Aorta (tissue), 5 donors: ENCODE measurements at regions not wholly inside any gene's neighbourhood (a gene's known extent, or its start where the extent isn't known, plus 50 kb on each side); places are given as distances from the start of the nearest gene placed in this dataset.
A peak's percentile ranks its signal among the peaks of the same experiment; 100 is the strongest.

Experiments used
- ATAC-seq: fragments of 200-7000 bp; cut with Tn5 transposase; one replicate; pipeline ENCODE4 v1.9.1; 2022; ENCODE audit warnings: moderate library complexity; ENCODE audit not compliant: low FRiP score
- DNase-seq, 2 donors: peaks; one replicate each; pipeline ENCODE4 v3.0.0-alpha.2; 2020
- H3K27ac ChIP-seq, 2 donors: one replicate each; pipeline ENCODE4 v1.5.1; 2013; ENCODE audit warnings: low read length in 2 of 2, mild to moderate bottlenecking in 2 of 2, moderate library complexity in 2 of 2, control low read depth in 1 of 2, inconsistent platforms in 1 of 2, low read depth in 1 of 2
- H3K27me3 ChIP-seq, 2 donors: one replicate each; pipeline ENCODE4 v1.6.1; 2013; ENCODE audit warnings: control low read depth in 1 of 2, low read length in 1 of 2, mild to moderate bottlenecking in 1 of 2, moderate library complexity in 1 of 2; ENCODE audit not compliant: insufficient read depth in 2 of 2, control insufficient read depth in 1 of 2
- H3K36me3 ChIP-seq, 2 donors: one replicate each; pipeline ENCODE4 v1.6.1; 2013; ENCODE audit warnings: control low read depth in 1 of 2, low read length in 1 of 2, mild to moderate bottlenecking in 1 of 2; ENCODE audit not compliant: insufficient read depth in 2 of 2, control insufficient read depth in 1 of 2
- H3K4me1 ChIP-seq, 2 donors: one replicate each; pipeline ENCODE4 v1.6.1; 2013; ENCODE audit warnings: low read length in 2 of 2, control low read depth in 1 of 2, mild to moderate bottlenecking in 1 of 2, moderate library complexity in 1 of 2; ENCODE audit not compliant: insufficient read depth in 2 of 2, control insufficient read depth in 1 of 2
- H3K4me3 ChIP-seq, 2 donors: one replicate each; pipeline ENCODE4 v1.5.1; 2013; ENCODE audit warnings: low read length in 2 of 2, control low read depth in 1 of 2, mild to moderate bottlenecking in 1 of 2
- H3K9me3 ChIP-seq: one replicate; pipeline ENCODE4 v1.6.1; 2013; ENCODE audit warnings: mild to moderate bottlenecking, low read length; ENCODE audit not compliant: control insufficient read depth
- WGBS, 2 donors: extraction: QIAGEN DNeasy Blood & Tissue Kit; methylation state at CpG; one replicate each; pipeline ENCODE4 v1.1.7; 2013; 5-methylcytosine and 5-hydroxymethylcytosine counted together
- intact Hi-C, 2 donors: fragments of 100-400 bp; cut with DNase I; formaldehyde crosslinking; loops; one replicate each; pipeline versions ENCODE4 v1.14.2 to v1.15.0; 2022
- donor health status: healthy with polysubstance abuse.
- donor health status: Bipolar disorder and iron deficiency.
- donor health status: DM: no; HTN: no; CAD: no.
- donor health status: DM: no; HTN: no; CAD: no.
- donor health status: DM: yes; HTN: yes; CAD: no.

DNA sequence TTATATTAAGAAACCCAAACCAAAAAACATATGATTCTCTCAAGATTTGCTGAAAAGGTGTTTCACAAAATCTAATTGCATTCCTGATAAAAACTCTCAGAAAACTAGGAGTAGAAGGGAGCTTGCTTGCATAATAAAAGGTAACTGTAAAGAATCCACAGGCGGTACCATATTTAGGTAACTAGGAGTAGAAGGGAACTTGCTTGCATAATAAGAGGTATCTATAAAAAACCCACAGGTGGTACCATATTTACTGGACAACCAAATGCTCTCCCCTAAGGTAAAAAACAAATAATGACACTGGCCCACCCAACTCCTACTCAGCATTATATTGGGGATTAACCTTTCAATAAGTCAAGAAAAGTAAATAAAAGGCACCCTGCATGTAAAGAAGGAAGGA lies 57.5 kb upstream of the FCN1 start:
- Histone ChIP-seq H3K4me3 (no peak overlapping the region), H3K27me3 (no peaks in the 10 kb centered on the region), H3K36me3 (no peaks in the 10 kb centered on the region), H3K4me1 (no peaks in the 10 kb centered on the region), H3K27ac (no peak overlapping the region), H3K9me3 (no peaks in the 10 kb centered on the region)
- 43 to 49% methylated on average over 1 of the region's 1 CpG for WGBS, 2 donors
- intact Hi-C loops, result no loop called here
- no peak for ATAC-seq
- DNase-seq, result no peak

DNA sequence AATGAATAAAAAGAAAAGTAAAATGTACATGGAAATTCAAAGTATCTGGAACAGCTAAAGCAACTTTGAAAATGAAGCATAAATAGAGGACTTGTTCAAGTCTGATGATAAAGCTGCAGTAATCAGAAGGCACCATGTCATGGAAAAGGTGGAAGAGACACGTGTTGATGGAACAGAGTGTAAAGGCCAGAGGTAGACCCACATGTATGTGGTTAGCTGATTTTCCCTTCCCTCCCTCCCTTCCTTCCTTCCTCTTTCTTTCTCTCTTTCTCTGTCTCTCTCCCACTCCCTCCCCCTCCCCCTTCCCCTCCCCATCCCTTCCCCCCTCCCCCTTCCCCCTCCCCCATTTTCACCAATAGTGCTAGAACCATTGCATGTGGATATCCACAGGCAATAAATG lies 58.7 kb upstream of the FCN1 start:
- H3K4me3 ChIP-seq, result no peak overlapping the region
- ATAC-seq (no peak), DNase-seq (no peak)
- H3K36me3 ChIP-seq, result no peaks in the 10 kb centered on the region
- intact Hi-C loops, result no loop called here
- H3K4me1 ChIP-seq, result no peaks in the 10 kb centered on the region
- H3K27ac ChIP-seq, result no peak overlapping the region
- WGBS, 2 donors, result 28 to 61% methylated on average over 1 of the region's 1 CpG
- H3K9me3 ChIP-seq, result no peaks in the 10 kb centered on the region
- no peaks in the 10 kb centered on the region for H3K27me3 ChIP-seq

DNA sequence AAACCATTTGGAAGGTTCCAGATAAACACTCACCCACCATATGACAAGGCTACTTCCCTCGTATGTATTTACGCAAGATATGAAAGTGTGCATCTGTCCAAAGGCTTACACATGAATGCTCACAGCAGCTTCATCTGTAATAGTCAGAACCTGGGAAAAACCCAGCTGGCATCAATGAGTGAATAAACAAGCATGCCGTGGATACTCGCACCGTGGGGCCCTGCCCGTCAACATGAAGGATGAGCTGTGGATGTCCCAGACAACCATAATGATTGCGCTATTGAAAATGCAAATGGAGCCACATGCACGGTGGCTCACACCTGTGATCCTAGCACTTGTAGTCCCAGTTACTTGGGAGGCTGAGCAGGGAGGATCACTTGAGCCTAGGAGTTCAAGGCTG lies 60.6 kb upstream of the FCN1 start:
- intact Hi-C loops, result no loop called here
- H3K36me3 ChIP-seq, result no peaks in the 10 kb centered on the region
- no peaks in the 10 kb centered on the region for H3K9me3 ChIP-seq
- H3K27me3 ChIP-seq, result no peaks in the 10 kb centered on the region
- no peak overlapping the region for H3K4me3 ChIP-seq
- H3K27ac ChIP-seq, result no peak overlapping the region
- no peaks in the 10 kb centered on the region for H3K4me1 ChIP-seq
- WGBS, 2 donors, result 66 to 74% methylated on average over 8 of the region's 8 CpGs
- DNase-seq, result no peak
- no peak for ATAC-seq

DNA sequence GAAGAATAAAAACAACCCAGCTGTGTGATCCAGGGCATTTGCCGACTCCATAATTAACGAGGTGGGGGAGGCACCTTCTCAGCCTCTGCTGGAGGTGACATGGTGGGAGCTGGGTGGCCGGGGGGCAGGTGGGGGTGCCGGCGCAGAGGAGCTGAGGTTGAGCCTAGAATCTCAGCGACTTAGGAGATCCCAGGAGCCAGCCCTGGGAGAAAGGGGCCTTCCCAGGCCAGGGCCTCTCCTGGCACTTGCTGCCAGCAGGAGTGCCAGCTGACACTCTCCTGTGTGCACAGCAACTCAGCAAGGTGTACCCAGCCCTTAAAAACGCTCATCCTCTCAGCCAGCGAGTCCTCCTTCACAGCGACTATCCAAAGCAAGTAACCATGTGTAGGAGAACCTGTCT lies 62.8 kb upstream of the FCN1 start:
- Histone ChIP-seq H3K27me3 (no peaks in the 10 kb centered on the region), H3K4me1 (no peaks in the 10 kb centered on the region), H3K4me3 (no peak overlapping the region), H3K36me3 (no peaks in the 10 kb centered on the region), H3K27ac (no peak overlapping the region), H3K9me3 (no peaks in the 10 kb centered on the region)
- intact Hi-C loops, result no loop called here
- ATAC-seq (no peak), DNase-seq (peak; percentile 18 to 61)
- 80 to 83% methylated on average over 9 of the region's 9 CpGs for WGBS, 2 donors

DNA sequence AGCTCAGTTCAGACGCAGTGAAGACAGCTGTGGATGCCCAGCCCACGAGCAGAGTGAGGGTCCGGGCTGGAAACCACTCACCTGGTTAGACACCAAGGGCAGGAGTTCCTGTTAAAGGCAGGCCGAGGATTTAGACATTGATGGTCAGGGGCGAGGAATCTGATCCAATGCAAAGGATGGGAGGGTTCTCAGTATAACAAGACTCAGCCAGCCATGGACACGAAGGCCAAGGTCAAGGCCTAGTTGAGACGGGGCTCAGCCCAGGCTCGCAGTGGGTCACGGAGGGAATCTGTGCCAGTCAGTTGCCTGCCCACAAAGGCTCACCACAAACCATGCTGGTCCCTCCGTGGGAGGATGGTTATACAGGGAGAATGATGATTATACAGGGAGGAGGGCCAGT lies 63.3 kb upstream of the FCN1 start:
- DNase-seq, result no peak
- intact Hi-C loops, result no loop called here
- 74 to 78% methylated on average over 10 of the region's 10 CpGs for WGBS, 2 donors

DNA sequence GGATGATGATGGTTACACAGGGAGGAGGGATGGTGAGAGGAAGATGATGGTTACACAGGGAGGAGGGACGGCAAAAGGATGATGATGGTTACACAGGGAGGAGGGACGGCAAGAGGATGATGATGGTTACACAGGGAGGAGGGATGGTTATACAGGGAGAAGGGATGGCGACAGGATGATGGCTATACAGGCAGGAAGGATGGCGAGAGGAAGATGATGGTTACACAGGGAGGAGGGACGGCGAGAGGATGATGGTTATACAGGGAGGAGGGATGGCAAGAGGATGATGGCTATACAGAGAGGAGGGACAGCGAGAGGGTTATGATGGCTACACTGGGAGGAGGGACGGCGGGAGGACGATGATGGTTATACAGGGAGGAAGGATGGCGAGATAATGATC lies 64.1 kb upstream of the FCN1 start:
- Histone ChIP-seq H3K36me3 (no peaks in the 10 kb centered on the region), H3K4me1 (no peaks in the 10 kb centered on the region), H3K27me3 (no peaks in the 10 kb centered on the region), H3K9me3 (peaks cover 4% of the 10 kb centered on the region), H3K4me3 (no peak overlapping the region), H3K27ac (no peak overlapping the region)
- WGBS, 2 donors, result 91 to 93% methylated on average over 11 of the region's 11 CpGs
- no peak for DNase-seq
- intact Hi-C loops, result no loop called here
- ATAC-seq, result no peak

More for the DNA sequence above, 63.3 kb upstream of the FCN1 start:
- no peaks in the 10 kb centered on the region for H3K4me1 ChIP-seq
- peaks cover 4% of the 10 kb centered on the region for H3K9me3 ChIP-seq
- no peak overlapping the region for H3K4me3 ChIP-seq
- no peaks in the 10 kb centered on the region for H3K36me3 ChIP-seq
- no peak overlapping the region for H3K27ac ChIP-seq
- ATAC-seq, result no peak
- H3K27me3 ChIP-seq, result no peaks in the 10 kb centered on the region

DNA sequence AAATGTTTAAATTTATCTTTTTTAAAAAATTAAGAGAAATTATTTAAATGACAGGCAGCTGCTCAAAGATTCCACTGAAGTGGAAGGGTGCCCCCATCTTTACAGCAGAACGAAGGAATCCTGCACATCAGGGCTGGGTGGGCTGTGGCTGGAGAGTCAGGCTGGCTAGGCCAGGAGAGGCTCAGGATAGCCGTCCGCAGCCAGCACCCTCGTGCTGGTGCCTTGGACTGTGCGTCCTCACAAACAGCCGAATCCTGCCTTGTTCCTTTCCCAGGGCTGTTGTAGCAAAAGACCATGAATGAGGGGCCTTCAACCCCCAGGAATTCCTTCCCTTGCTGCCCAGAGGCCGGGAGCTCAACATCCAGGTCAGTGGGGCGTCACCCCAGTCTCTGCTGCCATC lies 64.6 kb upstream of the FCN1 start:
- Histone ChIP-seq H3K27me3 (no peaks in the 10 kb centered on the region), H3K9me3 (peaks cover 6% of the 10 kb centered on the region), H3K4me3 (no peak overlapping the region), H3K36me3 (no peaks in the 10 kb centered on the region), H3K4me1 (no peaks in the 10 kb centered on the region), H3K27ac (no peak overlapping the region)
- WGBS, 2 donors, result 69 to 73% methylated on average over 8 of the region's 8 CpGs
- intact Hi-C loops, result no loop called here
- DNase-seq (no peak), ATAC-seq (no peak)

DNA sequence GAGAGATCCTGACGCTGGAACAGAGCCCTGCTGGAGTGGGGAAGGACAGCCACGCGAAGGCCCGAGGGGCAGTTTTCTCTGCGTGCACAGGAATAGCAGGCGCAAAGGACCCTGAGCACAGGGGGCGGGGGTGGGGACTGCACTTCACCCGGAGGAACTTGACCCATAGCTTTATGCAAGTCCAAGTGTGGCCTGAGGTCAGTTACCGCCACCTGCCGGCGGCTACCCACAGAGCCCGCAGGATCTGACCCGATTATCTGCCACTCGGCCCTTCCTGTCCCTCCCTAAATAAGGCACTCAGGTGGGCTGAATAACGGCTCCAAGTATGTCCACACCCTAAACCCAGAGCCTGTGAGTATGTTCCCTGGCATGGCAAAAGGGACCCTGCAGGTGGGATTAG lies 65.4 kb upstream of the FCN1 start:
- peak; percentile 51 to 73 for DNase-seq
- no peak overlapping the region for H3K4me3 ChIP-seq
- H3K9me3 ChIP-seq, result peaks cover 8% of the 10 kb centered on the region
- H3K27ac ChIP-seq, result no peak overlapping the region
- WGBS, 2 donors, result 15 to 21% methylated on average over 15 of the region's 15 CpGs
- intact Hi-C loops, result no loop called here
- H3K27me3 ChIP-seq, result no peaks in the 10 kb centered on the region
- H3K4me1 ChIP-seq, result no peaks in the 10 kb centered on the region
- ATAC-seq, result peak; percentile 67
- no peaks in the 10 kb centered on the region for H3K36me3 ChIP-seq

DNA sequence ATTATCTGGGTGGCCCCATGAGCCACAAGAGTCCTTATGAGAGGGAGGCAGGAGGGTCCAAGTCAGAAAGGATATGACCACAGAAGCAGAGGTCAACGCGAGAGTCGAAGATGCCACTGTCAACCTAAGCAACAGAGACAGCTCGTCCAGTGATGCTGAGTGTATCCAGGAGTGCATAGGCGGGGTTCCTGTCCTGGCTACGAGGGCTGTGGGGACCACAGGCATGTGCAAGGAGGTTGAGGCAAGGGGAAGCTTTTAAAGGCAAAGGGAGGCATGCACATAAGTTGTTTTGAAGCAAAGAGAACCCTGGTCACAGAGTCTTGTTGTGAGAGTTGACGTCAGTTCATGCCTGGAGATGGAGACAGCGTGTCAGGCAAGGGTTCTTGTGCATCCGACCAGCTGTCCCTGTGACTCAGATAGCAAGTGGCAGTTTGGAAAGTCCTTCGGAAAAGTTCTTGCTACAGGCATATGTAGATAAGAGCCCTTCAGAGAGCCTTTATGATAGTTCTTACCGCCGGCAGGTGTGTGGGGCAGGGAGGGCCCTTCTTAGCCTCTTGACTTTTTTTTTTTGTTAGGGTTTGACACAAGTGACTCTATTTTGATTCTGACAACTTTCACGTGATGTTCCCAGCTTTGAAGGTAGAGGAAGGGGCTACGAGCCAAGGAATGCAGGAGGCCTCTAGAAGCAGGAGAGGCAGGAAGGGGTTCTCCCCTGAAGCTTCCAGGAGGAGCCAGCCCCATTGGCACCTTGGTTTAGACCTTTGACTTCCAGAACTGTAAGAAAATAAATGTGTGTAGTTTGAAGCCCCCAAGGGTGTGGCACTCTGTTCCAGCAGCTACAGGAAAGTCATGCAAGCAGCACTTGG lies 66.0 kb upstream of the FCN1 start:
- H3K4me1 ChIP-seq, result no peaks in the 10 kb centered on the region
- WGBS, 2 donors, result 77 to 80% methylated on average over 14 of the region's 14 CpGs
- H3K4me3 ChIP-seq, result no peak overlapping the region
- intact Hi-C loops, result no loop called here
- ATAC-seq (no peak), DNase-seq (no peak)
- no peaks in the 10 kb centered on the region for H3K27me3 ChIP-seq
- H3K9me3 ChIP-seq, result peaks cover 8% of the 10 kb centered on the region
- no peaks in the 10 kb centered on the region for H3K36me3 ChIP-seq
- no peak overlapping the region for H3K27ac ChIP-seq
